Colonic mucosa (tissue), 4 donors: ENCODE measurements at regions not wholly inside any gene's neighbourhood (a gene's known extent, or its start where the extent isn't known, plus 50 kb on each side); places are given as distances from the start of the nearest gene placed in this dataset.

Experiments used
- DNase-seq: peaks from one replicate; pipeline ENCODE4 v3.0.0-alpha.2; 2020
- H3K27ac ChIP-seq: fragments of 200-600 bp; one replicate; pipeline ENCODE4 v1.8.0; 2021
- H3K27me3 ChIP-seq: fragments of 200-600 bp; one replicate; pipeline ENCODE4 v1.8.0; 2021
- H3K36me3 ChIP-seq: fragments of 200-600 bp; one replicate; pipeline ENCODE4 v1.8.0; 2021
- H3K4me1 ChIP-seq: fragments of 200-600 bp; one replicate; pipeline ENCODE4 v1.8.0; 2021; ENCODE audit warnings: mild to moderate bottlenecking
- H3K4me3 ChIP-seq: fragments of 200-600 bp; one replicate; pipeline ENCODE4 v1.8.0; 2021
- H3K9ac ChIP-seq, 2 donors: one replicate each; pipeline ENCODE4 v1.7.0; 2013; ENCODE audit warnings: control low read depth in 2 of 2, low read depth in 2 of 2, low read length in 2 of 2
- H3K9me3 ChIP-seq: fragments of 200-600 bp; one replicate; pipeline ENCODE4 v1.8.0; 2021
- intact Hi-C: fragments of 100-400 bp; cut with DNase I; formaldehyde crosslinking; loops from one replicate; pipeline ENCODE4 v1.14.1; 2022
- TF ChIP-seq, protein P1 (sequence below): fragments of 200-600 bp; IDR thresholded peaks from one replicate; pipeline ENCODE4 v1.8.0; 2022; ENCODE audit warnings: antibody characterized with exemption, mild to moderate bottlenecking
- donor health status: healthy.
- donor health status: DM: no; HTN: no; CAD: no.
- donor health status: DM: no; HTN: no; CAD: no.

DNA sequence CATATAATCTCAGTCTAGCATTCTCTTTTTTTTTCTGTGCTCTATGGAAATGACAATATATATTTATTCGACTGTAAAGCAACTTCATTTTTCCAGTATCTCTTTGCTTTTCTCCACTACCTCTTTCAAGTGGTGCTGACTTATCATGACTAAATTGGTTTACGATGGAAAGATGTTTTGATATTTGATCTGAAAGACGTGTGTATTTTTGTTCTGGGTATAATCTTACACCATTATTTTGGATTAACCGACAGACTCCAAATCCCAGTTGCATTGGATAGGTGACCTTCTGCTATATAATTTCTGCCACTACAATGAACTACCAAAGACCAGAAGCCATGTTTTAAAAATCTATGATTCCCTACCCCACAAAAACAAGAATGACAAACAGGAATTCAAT is 380.5 kb upstream of the NFE2L3 start:
- TF ChIP-seq, protein P1, sequence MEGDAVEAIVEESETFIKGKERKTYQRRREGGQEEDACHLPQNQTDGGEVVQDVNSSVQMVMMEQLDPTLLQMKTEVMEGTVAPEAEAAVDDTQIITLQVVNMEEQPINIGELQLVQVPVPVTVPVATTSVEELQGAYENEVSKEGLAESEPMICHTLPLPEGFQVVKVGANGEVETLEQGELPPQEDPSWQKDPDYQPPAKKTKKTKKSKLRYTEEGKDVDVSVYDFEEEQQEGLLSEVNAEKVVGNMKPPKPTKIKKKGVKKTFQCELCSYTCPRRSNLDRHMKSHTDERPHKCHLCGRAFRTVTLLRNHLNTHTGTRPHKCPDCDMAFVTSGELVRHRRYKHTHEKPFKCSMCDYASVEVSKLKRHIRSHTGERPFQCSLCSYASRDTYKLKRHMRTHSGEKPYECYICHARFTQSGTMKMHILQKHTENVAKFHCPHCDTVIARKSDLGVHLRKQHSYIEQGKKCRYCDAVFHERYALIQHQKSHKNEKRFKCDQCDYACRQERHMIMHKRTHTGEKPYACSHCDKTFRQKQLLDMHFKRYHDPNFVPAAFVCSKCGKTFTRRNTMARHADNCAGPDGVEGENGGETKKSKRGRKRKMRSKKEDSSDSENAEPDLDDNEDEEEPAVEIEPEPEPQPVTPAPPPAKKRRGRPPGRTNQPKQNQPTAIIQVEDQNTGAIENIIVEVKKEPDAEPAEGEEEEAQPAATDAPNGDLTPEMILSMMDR = no peak
- Histone ChIP-seq H3K9me3 (no peaks in the 10 kb centered on the region), H3K4me3 (no peak overlapping the region), H3K9ac (no peak overlapping the region), H3K4me1 (no peaks in the 10 kb centered on the region), H3K27me3 (no peaks in the 10 kb centered on the region), H3K36me3 (no peaks in the 10 kb centered on the region), H3K27ac (no peak overlapping the region)
- no peak for DNase-seq
- intact Hi-C loops = no loop called here

DNA sequence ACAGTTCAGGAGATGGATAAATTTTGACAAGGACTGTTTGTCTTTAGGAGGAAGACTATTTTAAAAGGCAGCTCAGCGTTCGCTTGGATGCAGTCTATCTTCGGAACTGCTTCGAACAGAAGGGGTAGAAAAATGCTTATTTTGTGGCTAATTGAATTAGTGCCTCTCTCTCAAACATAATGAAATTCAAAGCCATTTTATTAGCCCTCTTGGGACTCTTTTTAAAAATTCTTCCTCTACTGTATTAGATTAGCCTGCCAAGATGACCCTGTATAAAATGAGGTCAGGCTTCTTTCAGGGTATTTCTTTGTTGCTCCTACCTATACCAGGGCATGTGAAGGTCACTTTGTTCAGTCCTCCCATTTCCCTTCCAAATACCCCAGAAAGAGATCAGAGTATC is 379.2 kb upstream of the NFE2L3 start:
- H3K36me3 ChIP-seq = no peaks in the 10 kb centered on the region
- intact Hi-C loops = no loop called here
- H3K27me3 ChIP-seq = no peaks in the 10 kb centered on the region
- H3K27ac ChIP-seq = no peak overlapping the region
- no peak overlapping the region for H3K9ac ChIP-seq
- no peaks in the 10 kb centered on the region for H3K9me3 ChIP-seq
- H3K4me1 ChIP-seq = no peaks in the 10 kb centered on the region
- no peak for DNase-seq
- no peak overlapping the region for H3K4me3 ChIP-seq
- TF ChIP-seq, protein P1 = no peak

DNA sequence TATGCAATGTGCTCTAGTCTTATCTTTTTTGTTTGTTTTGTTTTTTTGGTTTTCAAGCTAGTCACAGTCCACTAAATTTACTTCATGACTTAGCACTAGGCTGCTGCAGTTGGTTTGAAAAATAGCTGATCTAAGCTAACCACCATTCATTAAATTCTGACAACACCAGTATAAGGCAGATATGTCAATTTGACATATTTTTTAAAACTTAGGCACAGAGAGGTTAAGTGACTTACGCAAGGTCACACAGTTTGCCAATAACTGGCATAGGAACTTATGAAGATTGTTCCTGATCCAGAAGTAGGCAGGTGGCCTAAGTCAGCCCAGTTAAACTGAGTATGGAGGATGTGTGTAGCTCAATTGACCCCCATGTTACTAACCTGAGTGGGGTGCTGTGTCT is 377.3 kb upstream of the NFE2L3 start:
- TF ChIP-seq, protein P1 = no peak
- no peaks in the 10 kb centered on the region for H3K9me3 ChIP-seq
- no peaks in the 10 kb centered on the region for H3K36me3 ChIP-seq
- H3K27ac ChIP-seq = no peak overlapping the region
- no peak overlapping the region for H3K4me3 ChIP-seq
- no peak overlapping the region for H3K9ac ChIP-seq
- intact Hi-C loops = no loop called here
- no peaks in the 10 kb centered on the region for H3K27me3 ChIP-seq
- no peaks in the 10 kb centered on the region for H3K4me1 ChIP-seq
- DNase-seq = no peak

DNA sequence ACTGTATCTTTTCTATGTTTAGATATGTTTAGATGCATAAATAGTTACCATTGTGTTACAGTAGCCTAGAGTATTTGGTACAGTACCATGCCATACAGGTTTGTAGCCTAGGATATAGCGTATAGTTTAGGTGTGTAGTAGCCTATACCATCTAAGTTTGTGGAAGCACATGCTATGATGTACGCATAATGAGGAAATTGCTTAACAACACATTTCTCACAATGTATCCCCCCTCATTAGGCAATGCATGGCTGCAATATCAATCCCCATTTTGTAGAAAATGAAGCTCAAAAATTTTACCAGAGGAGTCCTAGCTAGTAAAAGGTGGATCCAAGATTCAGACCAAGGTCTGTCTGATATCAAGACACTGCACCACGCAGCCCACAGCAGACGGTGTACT is 376.4 kb upstream of the NFE2L3 start:
- TF ChIP-seq, protein P1 = no peak
- H3K4me3 ChIP-seq = no peak overlapping the region
- no peaks in the 10 kb centered on the region for H3K9me3 ChIP-seq
- no peak overlapping the region for H3K9ac ChIP-seq
- no peaks in the 10 kb centered on the region for H3K27me3 ChIP-seq
- DNase-seq = no peak
- no peaks in the 10 kb centered on the region for H3K4me1 ChIP-seq
- intact Hi-C loops = no loop called here
- H3K27ac ChIP-seq = no peak overlapping the region
- no peaks in the 10 kb centered on the region for H3K36me3 ChIP-seq

DNA sequence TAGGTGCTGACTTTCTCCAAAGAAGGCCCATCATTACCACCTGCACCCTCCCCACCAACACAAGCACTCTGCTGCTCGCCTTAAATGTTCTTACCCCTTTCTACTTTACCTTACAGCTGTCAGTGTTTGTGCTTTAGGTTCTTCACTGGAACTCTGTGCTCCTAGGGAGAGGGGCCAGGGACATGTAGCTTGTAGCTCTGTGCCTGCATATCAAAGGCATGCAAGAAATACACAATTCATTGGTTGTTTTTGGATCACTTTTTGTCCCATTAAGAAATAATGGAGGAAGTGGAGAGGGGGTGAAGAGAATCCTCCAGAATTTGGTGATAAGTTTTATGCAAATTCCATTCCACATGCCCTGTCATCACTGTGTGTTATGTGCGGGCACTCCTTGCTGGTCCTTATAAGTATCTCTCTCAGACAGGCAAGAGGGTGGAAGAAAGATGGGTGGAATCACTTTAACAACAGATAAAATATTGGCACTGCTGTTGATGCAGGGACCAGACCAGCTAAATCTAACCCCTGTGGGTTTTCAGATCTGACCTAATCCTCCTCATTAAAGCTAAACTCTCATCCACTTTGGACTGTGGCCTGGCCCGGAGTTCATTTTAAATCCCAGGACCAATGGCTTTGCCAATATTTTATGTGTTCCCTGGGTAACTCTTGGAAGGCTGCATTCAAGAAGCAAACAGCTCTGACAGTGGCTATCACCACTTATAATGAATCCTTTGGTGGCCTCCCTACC is 375.8 kb upstream of the NFE2L3 start:
- H3K9ac ChIP-seq = no peak overlapping the region
- no peaks in the 10 kb centered on the region for H3K4me1 ChIP-seq
- H3K27ac ChIP-seq = no peak overlapping the region
- intact Hi-C loops = no loop called here
- no peaks in the 10 kb centered on the region for H3K9me3 ChIP-seq
- TF ChIP-seq, protein P1 = no peak
- H3K36me3 ChIP-seq = no peaks in the 10 kb centered on the region
- no peak overlapping the region for H3K4me3 ChIP-seq
- no peak for DNase-seq
- H3K27me3 ChIP-seq = no peaks in the 10 kb centered on the region
